SK-N-SH (cell line): ENCODE measurements at regions not wholly inside any gene's neighbourhood (a gene's known extent, or its start where the extent isn't known, plus 50 kb on each side); places are given as distances from the start of the nearest gene placed in this dataset.

ENCODE experiments used
- CTCF ChIA-PET: fragments of 300-600, 350-600 bp; formaldehyde crosslinking; extraction: SDS; loops from one replicate; lab custom pipeline; 2021; lab: Yijun Ruan, JAX
- POLR2A ChIA-PET: fragments of 350-600 bp; sonication (Branson Sonifier 250); formaldehyde crosslinking; extraction: SDS; loops from one replicate; lab custom pipeline; 2020; ENCODE audit warnings: antibody characterized with exemption, inconsistent platforms; lab: Yijun Ruan, JAX
- DNase-seq: peaks from one replicate; pipeline ENCODE4 v3.0.0; 2012
- H2AFZ ChIP-seq: fragments of 200-600 bp; sonication (generic); 2 replicates; pipeline ENCODE4 v1.8.1; 2016; ENCODE audit warnings: antibody characterized with exemption, mild to moderate bottlenecking, low read depth
- H3F3A ChIP-seq: fragments of 200-600 bp; sonication (generic); replicated peaks from 2 replicates; pipeline ENCODE3; 2016; ENCODE audit warnings: antibody characterized with exemption, mild to moderate bottlenecking; ENCODE audit not compliant: insufficient read depth
- H3K27ac ChIP-seq, 2 experiments: fragments of 200-500 bp in 1 of 2; fragments of 200-600 bp in 1 of 2; sonication (Bioruptor generic) in 1 of 2; sonication (generic), shearing (Covaris generic) in 1 of 2; 2 replicates each; pipeline versions ENCODE4 v1.5.1 to v1.6.1; 2014 to 2016; ENCODE audit warnings: low read depth in 2 of 2, inconsistent platforms in 1 of 2, low read length in 1 of 2, mild to moderate bottlenecking in 1 of 2, mixed read lengths in 1 of 2
- H3K27me3 ChIP-seq: fragments of 200-600 bp; sonication (generic), shearing (Covaris generic); 2 replicates; pipeline ENCODE4 v1.6.1; 2016; ENCODE audit warnings: mixed run types; ENCODE audit not compliant: insufficient read depth
- H3K36me3 ChIP-seq, 2 experiments: fragments of 200-500 bp in 1 of 2; fragments of 200-600 bp in 1 of 2; sonication (Bioruptor generic) in 1 of 2; sonication (generic) in 1 of 2; replicated peaks in 1 of 2; 2 replicates each; pipeline versions ENCODE3 to v1.5.1; 2014 to 2016; ENCODE audit warnings: low read length in 1 of 2, mild to moderate bottlenecking in 1 of 2; ENCODE audit not compliant: insufficient read depth in 2 of 2, control insufficient read depth in 1 of 2
- H3K4me1 ChIP-seq, 2 experiments: fragments of 200-500 bp in 1 of 2; fragments of 200-600 bp in 1 of 2; sonication (Bioruptor generic) in 1 of 2; sonication (generic), shearing (Covaris generic) in 1 of 2; 2 replicates each; pipeline versions ENCODE4 v1.5.1 to v1.6.1; 2014 to 2016; ENCODE audit warnings: low read depth in 1 of 2, low read length in 1 of 2, mixed run types in 1 of 2; ENCODE audit not compliant: insufficient read depth in 2 of 2, control insufficient read depth in 1 of 2
- H3K4me2 ChIP-seq: fragments of 200-600 bp; sonication (generic), shearing (Covaris generic); 2 replicates; pipeline ENCODE4 v1.6.1; 2017; ENCODE audit warnings: mixed run types
- H3K4me3 ChIP-seq, 2 experiments: fragments of 200-500 bp in 1 of 2; fragments of 200-600 bp in 1 of 2; sonication (Bioruptor generic) in 1 of 2; sonication (generic), shearing (Covaris generic) in 1 of 2; 2 replicates each; pipeline versions ENCODE4 v1.5.1 to v1.8.1; 2014 to 2016; ENCODE audit warnings: low read depth in 2 of 2, inconsistent platforms in 1 of 2, low read length in 1 of 2, mild to moderate bottlenecking in 1 of 2, mixed read lengths in 1 of 2, moderate library complexity in 1 of 2
- H3K79me2 ChIP-seq: fragments of 200-600 bp; sonication (generic); 2 replicates; pipeline ENCODE4 v1.8.1; 2017; ENCODE audit warnings: mild to moderate bottlenecking; ENCODE audit not compliant: insufficient read depth
- H3K9ac ChIP-seq: fragments of 200-600 bp; sonication (generic); 2 replicates; pipeline ENCODE4 v1.6.1; 2017; ENCODE audit warnings: mixed run types
- H3K9me2 ChIP-seq: fragments of 200-600 bp; sonication (generic); 2 replicates; pipeline ENCODE4 v1.6.1; 2017; ENCODE audit warnings: mixed run types
- H3K9me3 ChIP-seq: fragments of 200-600 bp; sonication (generic); 2 replicates; pipeline ENCODE4 v1.6.1; 2017; ENCODE audit warnings: mixed run types, mild to moderate bottlenecking, moderate library complexity
- H4K20me1 ChIP-seq: fragments of 200-600 bp; sonication (generic); 2 replicates; pipeline ENCODE4 v1.6.1; 2017; ENCODE audit warnings: mild to moderate bottlenecking, mixed run types; ENCODE audit not compliant: insufficient read depth
- ELF1 ChIP-seq: IDR thresholded peaks from 2 replicates; pipeline ENCODE4 v1.4.0; 2012
- EZH2phosphoT487 ChIP-seq: fragments of 200-600 bp; sonication (generic); IDR thresholded peaks from 2 replicates; pipeline ENCODE4 v1.6.1; 2017; ENCODE audit warnings: low read depth, mixed run types, mild to moderate bottlenecking, antibody characterized with exemption, moderate library complexity, borderline replicate concordance
- FOXJ3 ChIP-seq: sonication (generic); formaldehyde crosslinking; IDR thresholded peaks from 2 replicates; pipeline ENCODE4 v1.5.1; 2020; ENCODE audit warnings: mild to moderate bottlenecking, missing genetic modification reagents
- IRF3 ChIP-seq: fragments of 150-350 bp; IDR thresholded peaks from 2 replicates; pipeline ENCODE4 v1.6.1; 2016; ENCODE audit warnings: mild to moderate bottlenecking, low read depth, low read length
- JUND ChIP-seq: IDR thresholded peaks from 2 replicates; pipeline ENCODE4 v1.4.0; 2012
- MEF2A ChIP-seq: IDR thresholded peaks from 2 replicates; pipeline ENCODE4 v1.4.0; 2012; ENCODE audit warnings: low read depth, borderline replicate concordance
- MXI1 ChIP-seq: IDR thresholded peaks from 2 replicates; pipeline ENCODE4 v1.6.1; 2012; ENCODE audit warnings: mild to moderate bottlenecking, low read depth, low read length, improper control_type of control experiment
- NFIC ChIP-seq: IDR thresholded peaks from 2 replicates; pipeline ENCODE4 v1.4.0; 2012; ENCODE audit warnings: borderline replicate concordance
- RAD21 ChIP-seq: IDR thresholded peaks from 2 replicates; pipeline ENCODE4 v1.6.1; 2012; ENCODE audit warnings: mild to moderate bottlenecking, low read length
- RCOR1 ChIP-seq: fragments of 150-350 bp; IDR thresholded peaks from 2 replicates; pipeline ENCODE4 v1.6.1; 2017; ENCODE audit warnings: antibody characterized with exemption, low read length
- REST ChIP-seq: IDR thresholded peaks from 2 replicates; pipeline ENCODE4 v1.6.1; 2012; ENCODE audit warnings: mild to moderate bottlenecking, low read depth, low read length, moderate library complexity
- RFX5 ChIP-seq: IDR thresholded peaks from 2 replicates; pipeline ENCODE4 v1.6.1; 2012; ENCODE audit warnings: mild to moderate bottlenecking, improper control_type of control experiment, low read length
- RXRA ChIP-seq: IDR thresholded peaks from 2 replicates; pipeline ENCODE4 v1.4.0; 2012; ENCODE audit warnings: low read depth, mild to moderate bottlenecking, borderline replicate concordance
- TEAD4 ChIP-seq: IDR thresholded peaks from 2 replicates; pipeline ENCODE4 v1.4.0; 2012; ENCODE audit warnings: mild to moderate bottlenecking, borderline replicate concordance; ENCODE audit not compliant: insufficient read depth
- USF2 ChIP-seq: fragments of 150-350 bp; IDR thresholded peaks from 2 replicates; pipeline ENCODE4 v1.6.1; 2017; ENCODE audit warnings: antibody characterized with exemption, low read length, low read depth, borderline replicate concordance
- WGBS: methylation state at CpG from one replicate; pipeline ENCODE4 v1.1.6; 2017; ENCODE audit warnings: low lambda C conversion rate; 5-methylcytosine and 5-hydroxymethylcytosine counted together
- TF ChIP-seq, protein P1 (sequence below): IDR thresholded peaks from 2 replicates; pipeline ENCODE4; 2012

GRCh38 chr10:109219935-109220605 lies 703.2 kb downstream of the XPNPEP1 start:
- H3K27me3 ChIP-seq = no peaks in the 10 kb centered on the region
- H3K9me2 ChIP-seq = no peaks in the 10 kb centered on the region
- no peaks in the 10 kb centered on the region for H3K9me3 ChIP-seq
- H3K36me3 ChIP-seq = no peaks in the 10 kb centered on the region
- no peak overlapping the region for H3K9ac ChIP-seq
- no peak overlapping the region for H3K27ac ChIP-seq
- H3K4me1 ChIP-seq = no peaks in the 10 kb centered on the region
- no peaks in the 10 kb centered on the region for H3F3A ChIP-seq
- no peak overlapping the region for H2AFZ ChIP-seq
- H3K4me2 ChIP-seq = no peak overlapping the region
- H3K4me3 ChIP-seq = no peak overlapping the region
- TF ChIP-seq MXI1 (no peak), IRF3 (no peak), RFX5 (no peak)
- CTCF ChIA-PET = no interaction called here
- 51% methylated on average over 2 of the region's 2 CpGs for WGBS
- no peaks in the 10 kb centered on the region for H4K20me1 ChIP-seq
- POLR2A ChIA-PET = no interaction called here
- DNase-seq = no peak
- no peaks in the 10 kb centered on the region for H3K79me2 ChIP-seq

- Histone ChIP-seq H3K36me3 (no peaks in the 10 kb centered on the region), H3K4me3 (no peak overlapping the region), H3K9me3 (no peaks in the 10 kb centered on the region), H3F3A (no peaks in the 10 kb centered on the region), H3K27me3 (no peaks in the 10 kb centered on the region), H2AFZ (no peak overlapping the region), H3K4me1 (no peaks in the 10 kb centered on the region), H3K27ac (no peak overlapping the region), H3K4me2 (no peak overlapping the region), H3K9ac (no peak overlapping the region), H4K20me1 (no peaks in the 10 kb centered on the region), H3K79me2 (no peaks in the 10 kb centered on the region), H3K9me2 (no peaks in the 10 kb centered on the region)
- CTCF ChIA-PET = no interaction called here
- no peak for DNase-seq
- no peak for TF ChIP-seq RXRA
- no peak for TF ChIP-seq ELF1
- TF ChIP-seq TEAD4 = no peak
- TF ChIP-seq, protein P1, sequence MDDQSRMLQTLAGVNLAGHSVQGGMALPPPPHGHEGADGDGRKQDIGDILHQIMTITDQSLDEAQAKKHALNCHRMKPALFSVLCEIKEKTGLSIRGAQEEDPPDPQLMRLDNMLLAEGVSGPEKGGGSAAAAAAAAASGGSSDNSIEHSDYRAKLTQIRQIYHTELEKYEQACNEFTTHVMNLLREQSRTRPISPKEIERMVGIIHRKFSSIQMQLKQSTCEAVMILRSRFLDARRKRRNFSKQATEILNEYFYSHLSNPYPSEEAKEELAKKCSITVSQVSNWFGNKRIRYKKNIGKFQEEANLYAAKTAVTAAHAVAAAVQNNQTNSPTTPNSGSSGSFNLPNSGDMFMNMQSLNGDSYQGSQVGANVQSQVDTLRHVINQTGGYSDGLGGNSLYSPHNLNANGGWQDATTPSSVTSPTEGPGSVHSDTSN = no peak
- no peak for TF ChIP-seq FOXJ3 (CRISPR knock-in tag)
- TF ChIP-seq MEF2A = no peak
- TF ChIP-seq JUND = no peak
- TF ChIP-seq NFIC = no peak
- TF ChIP-seq RCOR1 = no peak
- no peak for TF ChIP-seq RAD21
- no peak for TF ChIP-seq USF2
- no peak for TF ChIP-seq EZH2phosphoT487
- no peak for TF ChIP-seq REST
- POLR2A ChIA-PET = no interaction called here
- WGBS = 46% methylated on average over 2 of the region's 2 CpGs
These were observed 705.1 kb downstream of the XPNPEP1 start for GRCh38 chr10:109218207-109218606.
